ENCODE measurements at regions not wholly inside any gene's neighbourhood (a gene's known extent, or its start where the extent isn't known, plus 50 kb on each side); places are given as distances from the start of the nearest gene placed in this dataset.

GRCh38 chr18:71998547-71999097 lies 545.5 kb downstream of the CBLN2 start:
- no peak for TF ChIP-seq CTCF (IDR thresholded peaks at IDR 0.05)
- no peak for TF ChIP-seq POLR2A (IDR thresholded peaks at IDR 0.05)

All from tibial nerve (tissue), 3 donors.